OCI-LY7 (cell line): ENCODE measurements at regions not wholly inside any gene's neighbourhood (a gene's known extent, or its start where the extent isn't known, plus 50 kb on each side); places are given as distances from the start of the nearest gene placed in this dataset.

ENCODE experiments used
- EZH2phosphoT487 ChIP-seq: fragments of 200-600 bp; sonication (generic); IDR thresholded peaks from 2 replicates; pipeline ENCODE4 v1.6.1; 2018; ENCODE audit warnings: low read depth, borderline replicate concordance, mild to moderate bottlenecking, mixed run types, antibody characterized with exemption, low read length, moderate library complexity, mixed read lengths
- TF ChIP-seq, protein P1 (sequence below): fragments of 200-600 bp; sonication (generic); conservative IDR thresholded peaks from 2 replicates; pipeline ENCODE4 v1.5.1; 2014; ENCODE audit warnings: mild to moderate bottlenecking, antibody characterized with exemption, low read length, moderate library complexity, mixed read lengths

DNA sequence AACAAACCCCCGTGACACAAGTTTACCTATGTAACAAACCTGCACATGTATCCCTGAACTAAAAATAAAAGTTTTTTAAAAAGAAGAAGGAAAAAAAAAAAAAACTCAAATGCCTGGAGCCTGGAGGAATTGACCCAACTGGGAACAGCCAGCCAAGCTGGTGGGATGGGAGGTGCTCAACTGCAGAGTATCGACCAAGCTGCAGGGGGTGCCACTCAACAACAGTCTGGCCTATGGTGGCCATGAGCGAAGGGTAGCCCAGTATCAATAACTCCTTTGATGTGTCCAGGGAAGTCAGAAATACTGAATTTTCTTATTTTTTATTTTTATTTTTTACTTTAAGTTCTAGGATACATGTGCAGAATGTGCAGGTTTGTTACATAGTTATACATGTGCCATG is 310.3 kb upstream of the DLGAP1 start:
- TF ChIP-seq, protein P1, sequence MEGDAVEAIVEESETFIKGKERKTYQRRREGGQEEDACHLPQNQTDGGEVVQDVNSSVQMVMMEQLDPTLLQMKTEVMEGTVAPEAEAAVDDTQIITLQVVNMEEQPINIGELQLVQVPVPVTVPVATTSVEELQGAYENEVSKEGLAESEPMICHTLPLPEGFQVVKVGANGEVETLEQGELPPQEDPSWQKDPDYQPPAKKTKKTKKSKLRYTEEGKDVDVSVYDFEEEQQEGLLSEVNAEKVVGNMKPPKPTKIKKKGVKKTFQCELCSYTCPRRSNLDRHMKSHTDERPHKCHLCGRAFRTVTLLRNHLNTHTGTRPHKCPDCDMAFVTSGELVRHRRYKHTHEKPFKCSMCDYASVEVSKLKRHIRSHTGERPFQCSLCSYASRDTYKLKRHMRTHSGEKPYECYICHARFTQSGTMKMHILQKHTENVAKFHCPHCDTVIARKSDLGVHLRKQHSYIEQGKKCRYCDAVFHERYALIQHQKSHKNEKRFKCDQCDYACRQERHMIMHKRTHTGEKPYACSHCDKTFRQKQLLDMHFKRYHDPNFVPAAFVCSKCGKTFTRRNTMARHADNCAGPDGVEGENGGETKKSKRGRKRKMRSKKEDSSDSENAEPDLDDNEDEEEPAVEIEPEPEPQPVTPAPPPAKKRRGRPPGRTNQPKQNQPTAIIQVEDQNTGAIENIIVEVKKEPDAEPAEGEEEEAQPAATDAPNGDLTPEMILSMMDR = peak; percentile 37; the same call in 1 of the 2 replicates
- no peak for TF ChIP-seq EZH2phosphoT487
